NCI-H2196 treated with DMSO at 0.1 percent for 48 hours (cell line): ENCODE measurements at regions not wholly inside any gene's neighbourhood (a gene's known extent, or its start where the extent isn't known, plus 50 kb on each side); places are given as distances from the start of the nearest gene placed in this dataset.
"Not testable (repeated sequence)": the region's sequence is repeated elsewhere in the genome, so short reads cannot be mapped to it uniquely, and the experiment has no call there.

Source experiments
- DNase-seq: peaks from one replicate; lab custom pipeline; 2025; ENCODE audit not compliant: unreplicated experiment; lab: John Stamatoyannopoulos, UW

DNA sequence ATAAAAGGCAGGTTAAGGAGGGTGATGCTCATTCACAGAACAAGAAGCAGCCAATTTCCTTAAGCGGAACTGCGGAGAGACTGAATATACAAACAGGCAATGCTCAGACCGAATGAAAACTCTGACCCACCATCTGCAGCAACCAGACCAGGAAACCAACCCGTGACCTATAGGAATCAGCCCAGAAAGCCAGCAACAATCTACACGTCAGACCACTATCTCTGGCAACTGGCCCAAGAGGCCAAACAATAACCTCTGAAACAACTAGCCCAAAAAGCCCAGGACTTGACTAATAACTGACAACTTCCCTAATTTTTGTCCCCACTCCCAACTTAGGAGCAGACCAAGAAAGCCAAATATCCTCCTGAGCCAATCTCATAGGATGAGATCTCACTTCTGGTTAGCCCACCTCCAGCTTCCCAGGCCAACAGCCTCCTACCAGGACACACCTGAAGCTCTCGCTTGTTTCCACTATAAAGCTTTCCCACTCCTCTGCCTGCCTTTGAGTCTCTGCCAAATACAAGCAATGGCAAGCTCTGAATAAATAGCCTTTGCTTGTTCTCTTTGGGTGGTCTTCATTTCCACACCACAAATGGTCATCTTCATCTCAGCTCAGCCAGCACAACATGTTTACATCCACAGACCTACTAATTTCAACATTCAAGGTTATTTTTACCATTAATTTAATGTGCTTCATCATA, 168.5 kb downstream of the HSD17B3 start:
- no peak for DNase-seq

DNA sequence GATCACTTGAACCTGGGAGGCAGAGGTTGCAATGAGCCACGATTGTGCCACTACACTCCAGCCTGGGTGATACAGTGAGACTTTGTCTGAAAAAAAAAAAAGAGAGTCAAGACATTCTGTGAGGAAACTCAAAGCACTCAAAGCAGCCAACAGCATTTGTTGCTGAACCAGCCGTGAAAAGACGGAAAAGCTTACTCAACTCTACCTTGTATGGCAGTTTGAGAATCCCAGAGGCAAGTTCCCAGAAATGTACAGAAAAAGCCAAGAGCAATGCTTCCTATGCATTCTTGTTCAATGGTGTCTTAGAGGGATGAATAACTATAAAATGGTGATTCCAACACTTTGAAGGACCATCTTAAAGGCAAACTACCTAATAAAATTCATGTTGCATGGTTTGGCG, 170.2 kb downstream of the HSD17B3 start:
- no peak for DNase-seq

DNA sequence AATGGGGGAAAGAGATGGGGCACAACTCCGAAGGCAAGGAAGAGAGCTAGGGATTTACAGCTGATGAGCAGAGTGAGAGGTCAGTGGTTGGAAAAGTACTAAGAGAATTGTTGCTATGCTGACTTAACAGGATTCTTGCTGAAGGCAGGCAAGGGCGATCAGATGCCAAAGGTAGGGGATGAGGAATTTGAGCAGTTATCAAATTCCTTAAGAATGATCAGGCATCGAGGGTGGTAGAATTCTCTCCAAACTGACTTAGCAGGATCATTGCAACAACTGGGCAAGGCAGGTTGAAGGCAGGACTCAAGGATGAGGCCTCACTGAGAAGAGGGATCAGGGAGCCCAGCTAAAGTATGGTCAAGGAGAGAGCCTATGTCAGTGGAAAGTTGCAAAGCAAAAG, 171.0 kb downstream of the HSD17B3 start:
- DNase-seq: no peak

DNA sequence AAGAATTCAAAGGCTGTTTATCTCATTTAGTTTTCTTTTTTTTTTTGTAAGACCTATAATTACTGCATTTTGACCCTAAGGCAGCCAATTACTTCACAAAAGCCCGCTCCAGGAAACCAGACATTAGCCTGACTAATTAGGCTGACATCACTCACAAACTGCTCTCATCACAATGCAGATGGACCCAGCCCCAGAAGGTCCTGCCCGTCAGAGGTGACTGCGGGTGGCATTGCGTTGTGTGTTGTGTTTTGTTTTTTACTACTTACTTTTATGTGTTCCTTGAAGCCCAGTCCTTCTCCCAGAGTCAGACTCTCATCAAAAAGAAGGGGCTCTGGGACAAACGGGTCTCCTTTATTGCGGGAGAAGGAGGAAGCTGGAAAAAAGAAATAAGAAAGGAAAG, 172.2 kb downstream of the HSD17B3 start:
- no peak for DNase-seq

DNA sequence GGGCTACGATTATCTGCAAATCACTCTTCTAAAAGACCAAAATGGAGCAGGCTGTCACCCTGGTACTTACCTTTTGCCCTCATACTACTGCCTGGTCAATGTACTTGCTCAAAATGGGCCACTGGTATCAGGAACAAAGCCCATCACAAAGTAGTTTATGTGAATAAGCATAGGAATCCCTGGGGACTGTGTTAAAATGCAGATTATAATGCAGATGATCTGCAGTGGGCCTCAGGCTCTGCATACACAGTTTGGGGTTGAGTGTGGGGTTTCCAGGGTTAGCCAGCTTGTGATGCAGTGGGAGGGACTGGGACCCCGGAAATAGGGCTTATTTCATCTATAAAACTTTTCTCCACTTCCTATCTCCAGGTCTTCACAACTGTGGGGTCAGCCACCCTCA, 173.1 kb downstream of the HSD17B3 start:
- no peak for DNase-seq

DNA sequence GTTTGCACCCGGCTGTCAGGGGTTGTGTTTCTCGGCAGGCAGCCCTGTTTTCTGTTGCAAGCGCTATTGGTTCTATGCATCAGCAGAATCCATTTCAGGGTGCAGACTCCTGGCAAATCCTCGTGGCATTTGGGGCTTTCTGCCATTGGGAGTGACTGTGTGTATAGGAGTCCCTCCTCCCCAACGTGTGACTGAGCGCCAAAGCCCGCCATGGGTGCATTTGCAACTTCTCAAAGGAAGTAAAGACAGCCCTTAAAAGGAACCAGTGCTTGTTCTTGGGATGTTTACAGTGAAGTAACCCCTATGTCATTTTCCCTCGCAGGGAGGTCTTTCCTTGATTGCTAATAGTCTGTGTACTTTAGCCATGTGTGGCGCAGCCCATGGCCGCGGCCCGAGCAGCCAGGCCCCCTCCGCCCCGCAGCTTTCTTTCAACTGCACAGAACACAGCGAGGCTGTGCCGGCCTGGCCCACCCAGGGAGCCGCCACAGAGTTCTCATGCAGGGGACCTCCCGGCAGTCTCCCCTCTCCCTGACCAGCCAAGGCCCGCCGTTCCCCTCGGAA, 175.6 kb downstream of the HSD17B3 start:
- DNase-seq: no peak

DNA sequence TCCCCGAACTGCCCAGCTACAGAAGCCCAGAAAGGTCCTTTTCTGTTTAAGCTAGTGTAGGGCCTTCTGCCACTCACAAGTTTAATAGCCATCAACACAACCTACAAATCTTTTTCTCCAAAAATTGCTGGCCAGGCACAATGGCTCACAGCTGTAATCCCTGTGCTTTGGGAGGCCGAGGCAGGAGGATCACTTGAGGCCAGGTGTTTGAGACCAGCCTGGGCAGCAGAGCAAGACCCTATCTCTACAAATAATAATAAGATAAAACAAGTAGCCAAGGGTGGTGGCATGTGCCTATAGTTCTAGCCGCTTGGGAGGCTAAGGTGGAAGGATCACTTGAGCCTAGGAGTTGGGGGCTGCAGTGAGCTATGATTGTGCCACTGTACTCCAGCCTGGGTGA, 176.4 kb downstream of the HSD17B3 start:
- DNase-seq: no peak

DNA sequence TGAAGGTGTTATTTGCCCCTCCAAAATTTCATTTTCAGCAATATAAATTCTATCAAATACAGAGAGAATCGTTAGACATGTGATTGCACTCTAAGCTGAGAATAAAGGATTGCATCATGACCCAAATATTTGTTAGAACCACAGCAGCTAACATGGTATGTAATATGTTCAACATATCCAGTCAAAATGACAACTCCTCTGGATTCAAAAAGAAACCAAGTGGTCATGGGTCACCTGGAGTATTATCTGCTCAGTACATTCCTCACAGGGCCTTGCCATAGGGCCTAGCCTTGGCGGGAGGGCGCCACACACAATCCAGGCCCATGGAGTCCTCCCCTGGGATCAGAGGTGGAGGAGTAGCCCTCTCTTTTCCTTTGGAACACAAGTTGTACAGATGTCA, 179.2 kb downstream of the HSD17B3 start:
- DNase-seq: no peak

DNA sequence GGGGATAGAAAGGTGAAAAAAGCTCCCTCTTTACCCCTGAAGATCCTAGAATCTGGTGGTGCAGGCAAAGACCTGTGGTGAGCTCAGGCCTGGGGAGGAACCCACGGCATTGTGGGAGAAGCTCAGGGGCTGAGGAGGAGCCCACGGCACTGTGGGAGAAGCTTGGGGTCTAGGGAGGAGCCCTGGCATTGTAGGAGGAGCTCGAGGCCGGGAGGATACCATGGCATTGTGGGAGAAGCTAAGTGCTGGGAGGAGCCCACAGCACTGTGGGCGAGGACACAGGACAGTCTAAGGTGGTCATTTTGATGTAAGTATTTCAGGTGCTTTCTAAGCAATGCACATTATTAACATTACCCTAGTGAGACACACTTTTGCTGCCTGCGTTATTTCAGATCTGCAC, 179.7 kb downstream of the HSD17B3 start:
- no peak for DNase-seq

DNA sequence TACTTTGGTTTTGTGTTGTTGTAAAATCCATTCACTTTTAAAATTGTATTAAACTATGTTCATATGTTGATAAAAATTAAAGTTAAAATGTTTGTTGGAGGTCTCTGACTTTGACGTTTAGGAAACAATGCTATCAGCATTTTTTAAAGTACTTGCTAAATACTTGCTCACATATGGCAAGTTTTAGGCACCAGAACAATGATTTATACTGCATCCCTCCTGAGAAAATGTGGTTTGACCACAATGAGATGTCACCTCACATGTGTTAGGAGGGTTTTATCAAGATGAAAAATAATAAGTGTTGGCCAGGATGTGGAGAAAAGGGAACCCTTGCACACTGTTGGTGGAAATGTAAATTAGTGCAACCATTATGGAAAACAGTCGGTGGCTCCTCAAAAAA, 180.8 kb downstream of the HSD17B3 start:
- no peak for DNase-seq

DNA sequence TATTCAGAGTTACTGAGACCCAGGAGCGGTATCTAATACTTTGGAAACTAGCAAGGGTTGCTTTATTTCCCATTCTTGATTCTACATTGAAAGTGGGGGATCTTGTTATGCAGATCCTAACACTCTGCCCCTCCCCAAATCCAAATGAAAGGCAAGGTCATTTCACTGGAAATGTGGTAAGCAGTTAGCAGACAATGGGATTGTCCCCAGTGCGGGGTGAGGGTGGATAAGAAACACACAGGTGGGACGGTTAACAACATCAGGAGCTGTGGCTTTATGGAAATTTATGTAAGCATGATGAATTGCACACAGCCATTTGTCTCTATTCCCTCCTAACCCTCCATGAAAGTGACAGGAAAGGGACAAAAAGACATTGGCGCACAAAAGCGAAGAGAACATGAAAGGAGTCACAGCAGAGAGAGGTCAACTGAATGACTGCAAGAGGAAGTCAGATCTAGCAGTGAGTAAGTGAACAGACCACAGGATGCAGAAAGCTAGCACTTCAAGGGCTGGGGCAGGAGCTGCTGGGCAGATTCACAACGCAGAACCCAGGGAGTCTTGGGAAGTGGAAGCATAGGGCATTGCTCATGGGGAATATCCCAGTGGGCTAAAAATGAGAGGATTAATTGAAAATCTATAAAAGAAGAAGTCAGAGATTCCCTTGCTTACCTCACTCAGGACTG, 184.4 kb downstream of the HSD17B3 start:
- no peak for DNase-seq

DNA sequence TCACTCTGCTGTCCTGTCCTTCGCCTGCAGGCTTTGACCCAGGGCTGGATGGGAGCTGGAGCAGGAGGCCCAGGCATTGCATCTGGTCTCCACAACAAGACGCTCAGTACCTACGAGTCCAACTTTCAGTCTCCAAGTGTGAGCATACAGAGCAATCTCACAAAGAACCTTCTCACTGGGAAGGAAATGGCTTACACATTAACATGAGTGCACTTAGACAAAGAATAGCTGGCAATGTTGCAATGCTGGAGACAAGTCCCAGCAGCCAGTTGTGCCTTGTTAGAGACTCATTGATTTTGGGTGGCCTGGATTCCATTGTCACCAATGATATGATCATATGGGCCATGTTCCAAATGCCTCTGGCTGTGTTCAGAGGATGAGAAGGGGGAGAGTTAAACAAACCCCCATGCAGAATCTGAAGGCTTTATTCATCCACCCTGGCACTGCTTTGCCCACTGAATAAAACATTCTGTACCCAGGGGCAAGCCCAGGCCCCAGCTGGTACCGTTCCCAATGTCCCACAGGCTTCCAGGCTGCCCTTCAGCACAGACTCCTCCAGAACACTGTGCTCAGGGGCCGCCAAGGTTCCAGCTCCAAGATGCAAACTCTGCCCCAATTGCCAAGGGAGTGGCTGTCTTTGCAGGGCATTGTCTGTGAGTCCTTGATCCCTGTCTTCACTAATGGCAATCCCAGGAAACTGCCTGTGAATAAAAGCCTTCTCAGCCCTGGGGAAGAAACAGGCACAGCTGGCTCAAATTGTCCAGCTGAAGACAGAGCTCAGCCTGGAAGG, 185.5 kb downstream of the HSD17B3 start:
- DNase-seq: no peak

DNA sequence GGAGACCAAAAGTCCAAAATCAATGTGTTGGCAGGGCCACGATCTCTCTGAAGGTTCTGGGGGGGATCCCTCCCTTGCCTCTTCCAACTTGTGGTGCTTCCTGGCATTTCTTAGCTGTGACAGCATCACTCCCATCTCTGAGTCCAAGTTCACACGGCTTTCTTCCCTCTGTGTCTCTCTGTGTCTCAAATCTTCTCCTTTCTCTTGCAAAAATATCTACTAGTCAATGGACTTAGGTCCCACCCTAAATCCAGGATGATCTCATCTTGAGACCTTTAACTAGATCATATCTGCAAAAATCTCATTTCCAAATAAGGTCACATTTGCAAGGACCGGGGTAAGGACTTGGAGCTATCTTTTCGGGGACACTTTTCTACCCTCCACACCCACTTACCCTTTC, 186.1 kb downstream of the HSD17B3 start:
- DNase-seq: no peak

DNA sequence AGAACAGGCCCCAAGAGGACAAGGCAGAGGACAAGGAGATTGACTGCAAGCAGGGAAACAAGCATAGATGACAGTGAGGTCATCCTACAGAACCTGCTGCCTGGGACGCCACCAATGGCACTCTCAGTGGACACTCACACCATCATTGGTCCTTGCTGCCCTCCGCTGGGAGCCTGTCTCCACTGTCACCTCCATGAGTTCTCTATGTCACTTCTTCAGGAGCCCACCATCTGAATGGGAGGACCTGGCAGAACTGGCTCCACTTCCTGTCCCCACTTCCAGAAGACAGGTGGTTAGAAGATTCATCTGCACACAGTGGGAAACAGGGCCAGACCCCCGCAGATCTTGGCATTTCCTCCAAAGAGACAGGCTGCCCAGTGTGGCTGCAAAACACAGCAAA, 188.9 kb downstream of the HSD17B3 start:
- no peak for DNase-seq

DNA sequence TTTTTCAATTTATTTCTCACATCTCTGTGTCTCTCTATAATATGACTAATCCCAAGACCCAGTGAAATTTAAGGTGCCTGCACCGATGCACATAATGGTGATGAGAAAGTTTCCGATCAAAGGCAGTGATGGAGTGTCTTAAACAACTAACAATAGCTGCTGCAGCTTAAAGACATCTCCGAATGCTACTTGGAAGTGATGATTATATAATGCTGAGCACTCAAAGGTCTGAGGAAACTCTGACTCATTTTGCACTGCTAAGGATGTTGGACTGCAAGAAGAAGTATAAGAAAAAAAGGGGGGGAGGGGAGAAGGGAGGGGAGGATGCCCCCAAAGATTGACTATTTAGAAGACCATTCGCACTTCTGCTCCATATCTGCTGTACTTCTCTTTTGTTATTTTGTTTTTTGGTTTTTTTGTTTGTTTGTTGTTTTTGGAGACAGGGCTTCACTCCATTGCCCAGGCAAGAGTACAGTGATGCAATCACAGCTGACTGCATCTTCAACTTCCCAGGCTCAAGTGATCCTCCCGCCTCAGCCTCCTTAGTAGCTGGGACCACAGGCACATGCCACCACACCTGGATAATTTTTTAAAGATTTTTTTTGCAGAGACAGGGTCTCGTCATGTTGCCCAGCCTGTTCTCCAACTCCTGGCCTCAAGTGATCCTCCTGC, 192.2 kb downstream of the HSD17B3 start:
- DNase-seq: no peak

DNA sequence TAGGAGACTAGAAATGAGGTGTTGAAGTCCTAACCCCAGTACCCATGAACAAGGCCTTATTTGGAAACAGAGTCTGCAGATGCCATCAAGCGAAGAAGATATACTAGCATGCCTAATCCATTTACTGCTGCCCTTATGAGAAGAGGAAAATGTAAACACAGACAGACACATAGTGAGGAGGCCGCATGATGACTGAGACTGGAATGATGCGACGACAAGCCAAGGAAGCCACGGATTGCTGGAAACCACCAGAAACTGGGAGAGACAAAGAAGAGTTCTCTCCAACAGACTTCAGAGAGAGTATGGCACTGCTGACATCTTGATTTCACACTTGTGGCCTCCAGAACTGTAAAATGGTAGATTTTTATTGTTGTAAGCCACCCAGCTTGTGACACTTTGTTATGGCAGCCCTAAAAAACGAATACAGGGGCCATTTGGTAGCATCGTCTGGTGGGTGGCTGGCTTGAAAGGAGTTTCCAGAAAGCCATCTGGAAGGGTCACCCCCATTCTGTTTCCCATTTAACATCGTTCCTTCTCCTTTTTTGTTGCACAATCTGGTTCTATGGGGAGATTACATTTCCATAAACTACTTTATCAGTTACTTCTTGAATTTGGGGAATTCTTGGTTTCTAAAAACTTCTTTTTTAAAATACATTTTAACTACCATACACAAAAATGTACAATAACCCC, 193.1 kb downstream of the HSD17B3 start:
- no peak for DNase-seq

DNA sequence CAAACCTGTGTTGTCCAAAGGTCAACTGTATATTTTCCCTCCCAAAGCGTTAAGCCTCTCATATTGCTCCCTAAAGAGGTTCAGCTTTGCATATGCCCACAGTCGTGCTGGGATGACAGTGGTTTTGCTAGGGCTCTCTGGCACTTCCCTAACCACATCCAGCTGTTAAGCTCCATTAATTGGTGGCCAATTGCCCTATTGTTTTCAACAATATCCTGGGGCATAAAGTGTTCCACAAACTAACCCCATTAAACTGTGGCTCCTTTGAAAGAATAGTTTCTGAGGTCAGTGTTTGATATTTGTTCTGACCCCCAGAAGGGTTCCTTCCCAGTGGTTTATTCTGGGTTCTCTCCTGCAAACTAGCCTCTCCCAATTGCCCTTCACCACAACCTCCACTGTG, 194.5 kb downstream of the HSD17B3 start:
- no peak for DNase-seq

DNA sequence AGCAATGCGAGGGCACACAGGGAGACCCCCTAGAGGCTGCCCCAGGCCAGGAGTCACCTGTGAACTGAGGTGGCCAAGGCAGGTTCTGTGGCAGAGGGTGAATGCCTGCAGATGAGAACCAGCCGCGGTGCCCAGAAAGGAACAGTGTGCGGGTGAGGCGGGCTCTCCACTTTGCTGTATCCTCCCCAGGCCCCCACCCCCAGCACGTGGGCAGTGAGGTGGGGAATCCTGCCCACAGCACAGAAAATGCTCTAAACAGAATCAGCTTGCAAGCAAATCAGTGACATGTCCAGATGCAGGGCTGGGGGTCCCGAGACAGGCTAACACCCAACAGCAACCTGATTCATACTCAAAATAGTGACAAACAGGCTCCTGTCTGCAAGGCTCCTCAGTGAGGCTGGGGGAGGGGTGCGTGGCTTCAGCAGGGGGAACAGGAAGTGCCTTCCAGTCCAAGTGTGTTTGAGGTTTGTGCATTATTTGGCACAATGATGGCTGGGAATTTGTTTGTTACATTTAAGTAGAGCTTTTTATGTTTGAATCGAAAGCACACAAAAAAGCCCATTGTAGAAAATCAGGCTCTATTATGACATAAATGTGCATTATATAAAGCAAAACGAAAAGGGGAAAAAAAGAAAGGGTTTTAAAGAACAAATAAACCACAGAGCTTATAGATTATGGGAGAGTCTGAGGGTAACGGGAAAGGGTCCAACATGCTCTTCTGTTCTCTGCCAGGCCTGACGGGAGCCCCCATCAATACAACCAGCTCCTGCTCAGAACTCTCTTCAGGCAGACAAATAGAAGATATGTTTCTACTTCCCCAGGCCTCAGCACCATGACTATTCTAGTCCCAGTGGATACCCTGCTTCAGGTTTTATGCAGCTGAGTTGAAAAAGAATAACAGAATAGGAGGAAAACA, 201.3 kb downstream of the HSD17B3 start:
- no peak for DNase-seq

DNA sequence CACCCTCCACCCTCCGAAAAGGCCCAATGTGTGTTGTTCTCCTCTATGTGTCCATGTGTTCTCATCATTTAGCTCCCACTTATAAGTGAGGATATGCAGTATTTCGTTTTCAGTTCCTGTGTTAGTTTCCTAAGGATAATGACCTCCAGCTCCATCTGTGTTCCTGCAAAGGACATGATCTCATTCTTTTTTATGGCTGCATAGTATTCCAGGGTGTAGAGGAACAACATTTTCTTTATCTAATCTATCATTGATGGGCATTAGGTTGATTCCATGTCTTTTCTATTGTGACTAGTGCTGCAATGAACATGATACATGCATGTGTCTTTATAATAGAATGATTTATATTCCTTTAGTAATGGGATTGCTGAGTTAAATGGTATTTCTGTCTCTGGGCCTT, 211.3 kb downstream of the HSD17B3 start:
- not testable (repeated sequence) for DNase-seq
